Right forelimb (tissue), 1 donor: ENCODE measurements at regions not wholly inside any gene's neighbourhood (a gene's known extent, or its start where the extent isn't known, plus 50 kb on each side); places are given as distances from the start of the nearest gene placed in this dataset.

Source experiments
- DNase-seq: peaks from one replicate; pipeline ENCODE4 v3.0.0-alpha.2; 2018

DNA sequence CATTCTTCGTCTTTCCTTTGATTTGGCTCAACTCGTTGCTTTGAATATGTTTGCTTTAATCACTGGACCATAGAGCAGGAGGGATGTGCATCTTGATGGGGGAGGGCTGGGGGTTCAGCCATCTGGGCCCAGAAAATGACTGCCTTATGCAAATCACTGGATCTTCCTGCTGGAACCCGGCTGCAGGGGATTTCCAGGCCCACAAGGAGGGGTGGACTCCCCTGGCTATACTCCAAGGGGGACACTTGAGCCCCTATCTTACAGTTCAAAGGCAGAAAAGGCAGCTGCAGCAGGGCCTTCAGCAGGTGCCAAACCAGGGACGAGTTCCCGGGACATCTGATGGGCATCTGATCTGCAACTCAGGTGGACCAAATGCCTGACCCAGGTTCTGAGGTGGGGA is 122.5 kb downstream of the DICER1 start:
- DNase-seq: no peak

- DNase-seq: no peak
Measured at GRCh38 chr14:95033682-95034632, 123.4 kb downstream of the DICER1 start.

GRCh38 chr14:95033031-95033430 is 124.3 kb downstream of the DICER1 start:
- no peak for DNase-seq

- no peak for DNase-seq
Measured at GRCh38 chr14:95026851-95027463, 130.4 kb downstream of the DICER1 start.

DNA sequence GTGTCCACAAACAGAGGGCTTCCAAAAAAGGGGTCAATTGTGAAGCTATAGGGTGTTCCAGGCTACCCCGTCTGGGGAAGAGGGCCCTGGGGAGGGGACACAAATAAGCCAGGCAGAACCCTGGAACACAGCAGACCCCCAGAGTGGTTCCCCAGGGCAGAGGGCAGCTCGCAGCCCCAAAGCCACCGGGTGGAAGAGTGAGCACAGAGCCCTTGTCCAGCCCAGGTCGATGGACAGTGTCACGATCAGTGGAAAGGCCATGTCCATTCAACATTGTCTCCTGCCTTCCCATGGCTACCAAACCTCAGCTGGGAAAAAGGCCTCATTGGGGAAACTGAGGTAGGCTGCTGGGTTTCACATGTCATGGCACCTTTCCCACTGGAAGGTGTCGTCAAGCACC is 131.4 kb downstream of the DICER1 start:
- no peak for DNase-seq

- DNase-seq: no peak
Measured at GRCh38 chr14:95025218-95025617, 132.1 kb downstream of the DICER1 start.

- no peak for DNase-seq
Measured at GRCh38 chr14:95024380-95024779, 132.9 kb downstream of the DICER1 start.

GRCh38 chr14:95023886-95024285 is 133.4 kb downstream of the DICER1 start:
- no peak for DNase-seq

DNA sequence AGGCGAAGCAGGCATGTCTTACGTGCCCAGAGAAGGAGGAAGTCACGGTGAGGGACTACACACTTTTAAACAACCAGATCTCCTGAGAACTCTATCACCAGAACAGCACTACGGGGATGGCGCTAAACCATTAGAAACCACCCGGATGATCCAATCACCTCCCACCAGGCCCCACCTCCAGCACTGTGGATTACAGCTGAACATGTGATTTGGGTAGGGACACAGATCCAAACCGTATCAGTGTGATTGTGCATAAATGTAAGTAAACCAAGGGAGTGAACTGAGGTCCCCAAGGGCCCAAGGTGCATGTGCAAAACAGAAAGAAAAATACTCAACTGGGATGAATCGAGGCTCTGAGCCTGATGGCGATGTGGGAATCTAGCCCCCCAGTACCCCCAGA is 134.2 kb downstream of the DICER1 start:
- DNase-seq: no peak

DNA sequence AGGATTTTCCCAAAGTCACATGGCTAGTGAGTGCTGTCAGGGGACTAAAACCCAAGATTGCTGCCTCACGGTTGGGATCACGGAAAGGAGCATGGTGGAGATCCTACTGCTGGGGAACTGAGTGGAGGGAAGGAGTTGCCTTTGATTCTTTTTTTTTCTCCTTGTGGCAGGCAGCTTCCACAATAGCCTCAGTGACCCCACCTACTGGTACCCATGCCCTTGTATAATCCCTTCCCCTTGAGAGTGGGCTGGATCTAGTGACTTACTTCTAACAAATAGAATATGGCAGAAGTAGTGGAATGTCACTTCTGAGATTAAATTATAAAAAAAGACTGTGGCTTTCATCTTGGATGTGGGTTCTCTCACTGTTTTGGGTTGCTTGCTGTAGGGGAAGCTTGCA is 135.7 kb downstream of the DICER1 start:
- DNase-seq: no peak

GRCh38 chr14:95018821-95019220 is 138.5 kb downstream of the DICER1 start:
- DNase-seq: no peak

- no peak for DNase-seq
Measured at GRCh38 chr14:95015046-95015445, 142.3 kb downstream of the DICER1 start.

DNA sequence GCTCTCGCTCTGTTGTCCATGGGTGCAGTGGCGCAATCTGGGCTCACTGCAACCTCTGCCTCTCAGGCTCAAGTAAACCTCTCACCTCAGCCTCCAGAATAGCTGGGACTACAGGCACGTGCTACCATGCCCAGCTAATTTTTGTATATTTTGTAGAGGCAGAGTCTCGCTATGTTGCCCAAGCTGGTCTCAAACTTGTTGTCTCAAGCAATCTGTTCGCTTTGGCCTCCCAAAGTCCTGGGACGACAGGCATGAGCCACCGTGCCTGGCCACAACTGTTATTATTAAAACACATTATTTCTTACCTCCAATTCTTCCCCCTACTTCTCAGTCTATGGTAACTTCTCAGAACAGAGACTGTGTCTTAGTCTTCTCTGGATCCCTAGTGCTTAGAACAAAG is 143.3 kb downstream of the DICER1 start:
- DNase-seq: no peak

- DNase-seq: no peak
Measured at GRCh38 chr14:95011445-95012006, 145.8 kb downstream of the DICER1 start.

GRCh38 chr14:95008445-95009217 is 148.7 kb downstream of the DICER1 start:
- no peak for DNase-seq

GRCh38 chr14:95007921-95008320 is 149.4 kb downstream of the DICER1 start:
- DNase-seq: no peak

DNA sequence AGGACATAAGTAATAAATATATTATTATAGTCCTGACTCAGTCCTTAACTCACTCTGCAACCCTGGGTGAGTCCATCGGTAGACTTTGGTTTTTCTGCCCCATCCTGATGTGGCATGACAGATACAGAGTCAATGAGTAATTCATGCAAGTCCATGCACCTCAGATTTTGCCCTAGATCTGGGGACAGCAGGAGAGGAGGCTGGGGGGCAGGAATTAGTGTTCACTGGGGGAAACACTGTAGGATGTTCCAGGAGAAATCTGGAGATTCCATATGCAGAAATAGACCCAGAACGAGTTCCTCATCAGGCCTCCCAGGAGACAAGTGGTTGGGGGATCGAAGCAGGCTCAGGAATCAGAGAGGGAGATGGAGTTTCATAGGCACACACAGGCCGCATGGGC is 150.8 kb downstream of the DICER1 start:
- DNase-seq: no peak

- no peak for DNase-seq
Measured at GRCh38 chr14:95006051-95006450, 151.3 kb downstream of the DICER1 start.

GRCh38 chr14:95003099-95003960 is 154.0 kb downstream of the DICER1 start:
- no peak for DNase-seq

GRCh38 chr14:94998685-94999084 is 158.6 kb downstream of the DICER1 start:
- DNase-seq: no peak

- no peak for DNase-seq
Measured at GRCh38 chr14:94998110-94998509, 159.2 kb downstream of the DICER1 start.

DNA sequence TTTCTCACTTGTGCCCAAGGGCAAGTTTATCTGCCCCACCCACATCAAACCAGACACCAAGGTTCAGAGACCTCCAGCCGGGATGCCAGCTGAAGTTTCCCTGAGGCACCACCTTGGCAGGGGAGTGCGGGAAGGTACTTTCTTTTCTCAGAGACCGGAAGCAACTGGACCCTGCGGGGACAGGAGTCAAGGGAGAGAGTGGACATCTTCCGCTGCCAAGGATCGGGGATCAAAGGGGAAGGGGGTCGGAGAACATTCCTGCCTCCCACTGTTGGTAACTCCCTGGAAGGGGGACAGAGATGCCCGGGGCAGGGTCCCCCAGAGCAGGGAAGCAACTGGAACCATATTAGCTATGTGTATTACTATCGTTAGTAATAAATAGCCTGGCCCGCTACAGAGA is 161.8 kb downstream of the DICER1 start:
- DNase-seq: no peak
